GM19328 (cell line): ENCODE measurements at regions not wholly inside any gene's neighbourhood (a gene's known extent, or its start where the extent isn't known, plus 50 kb on each side); places are given as distances from the start of the nearest gene placed in this dataset.
"Not testable (repeated sequence)": the region's sequence is repeated elsewhere in the genome, so short reads cannot be mapped to it uniquely, and the experiment has no call there.

Experiments used
- ATAC-seq: cut with Tn5 transposase; IDR thresholded peaks from one replicate; pipeline ENCODE4 v1.9.1; 2021; ENCODE audit warnings: mild to moderate bottlenecking, moderate library complexity; ENCODE audit not compliant: unreplicated experiment

DNA sequence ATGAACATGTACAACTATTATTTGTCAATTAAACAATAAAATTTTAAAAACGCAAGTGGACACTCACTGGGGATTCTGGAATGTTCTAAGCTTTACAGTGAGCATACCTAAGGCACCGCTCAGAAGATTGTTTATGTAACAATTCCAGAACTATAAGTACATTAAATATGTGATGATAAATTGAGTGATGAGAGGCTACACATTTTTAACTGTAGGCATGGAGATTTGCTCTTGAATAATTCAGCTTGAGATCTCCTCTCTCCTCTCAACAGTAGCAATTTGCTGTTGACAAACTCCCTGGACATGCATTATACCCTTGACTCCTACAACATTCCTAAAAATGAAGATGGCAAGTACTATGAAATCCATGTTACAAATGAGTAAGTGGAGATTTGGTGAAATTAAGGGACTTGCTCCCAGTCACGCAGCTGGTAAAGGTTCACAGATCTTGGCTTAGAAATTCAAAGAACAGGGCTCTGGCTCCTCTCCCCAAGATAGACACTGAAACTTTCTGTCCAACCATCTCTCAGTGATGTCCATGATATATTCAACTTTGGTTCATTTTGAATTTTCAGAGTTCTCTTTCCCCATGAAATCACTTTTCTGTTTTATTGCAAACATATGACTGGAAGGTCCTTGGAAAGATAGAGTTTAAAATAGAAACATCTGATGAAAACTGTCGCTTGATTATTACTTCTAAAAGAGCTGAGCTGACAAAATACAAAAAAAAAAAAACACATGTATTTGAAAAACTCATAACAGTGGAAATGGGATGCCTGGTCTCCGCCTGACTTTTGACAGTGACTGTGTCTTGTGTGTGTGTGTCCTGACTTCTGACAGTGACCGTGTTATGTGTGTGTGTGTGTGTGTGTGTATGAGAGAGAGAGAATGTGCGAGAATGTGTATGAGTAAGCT lies 488.3 kb downstream of the TNS3 start:
- ATAC-seq: no peak

DNA sequence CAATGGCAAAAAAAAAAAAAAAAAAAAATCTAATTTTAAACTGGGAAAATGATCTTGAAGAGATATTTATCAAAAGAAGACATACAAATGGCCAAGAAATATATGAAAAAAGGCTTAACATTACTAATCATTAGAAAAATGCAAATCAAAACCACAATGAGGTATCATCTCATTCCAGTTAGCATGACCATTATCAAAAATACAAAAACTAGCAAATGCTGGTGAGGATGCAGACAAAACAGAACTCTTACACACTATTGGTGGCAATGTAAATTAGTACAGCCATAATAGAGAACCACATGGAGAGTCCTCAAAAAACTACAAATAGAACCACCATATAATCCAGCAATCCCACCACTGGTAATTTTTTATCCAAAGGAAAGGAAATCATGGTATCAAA lies 489.6 kb downstream of the TNS3 start:
- ATAC-seq: no peak

GRCh38 chr7:47091141-47091540 lies 490.8 kb downstream of the TNS3 start:
- ATAC-seq: no peak

DNA sequence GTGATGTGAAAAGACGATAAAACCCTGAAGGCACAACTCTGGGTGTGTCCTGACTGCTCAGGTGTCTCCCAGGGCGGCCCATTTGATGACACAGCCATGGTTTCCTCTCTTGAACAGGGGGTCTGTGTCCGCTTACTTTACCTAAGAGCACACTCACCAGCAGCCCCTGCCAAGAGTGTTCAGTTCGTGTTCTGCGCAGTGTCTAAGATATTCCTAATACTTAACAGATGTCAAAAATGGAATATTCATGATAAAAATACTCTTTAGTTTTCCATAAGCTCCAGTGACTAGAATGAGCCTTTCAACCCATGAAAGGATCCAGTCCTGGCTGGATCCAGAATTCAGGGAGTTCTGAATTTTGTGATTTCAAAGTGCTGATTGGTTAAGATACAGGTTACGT lies 492.4 kb downstream of the TNS3 start:
- no peak for ATAC-seq

DNA sequence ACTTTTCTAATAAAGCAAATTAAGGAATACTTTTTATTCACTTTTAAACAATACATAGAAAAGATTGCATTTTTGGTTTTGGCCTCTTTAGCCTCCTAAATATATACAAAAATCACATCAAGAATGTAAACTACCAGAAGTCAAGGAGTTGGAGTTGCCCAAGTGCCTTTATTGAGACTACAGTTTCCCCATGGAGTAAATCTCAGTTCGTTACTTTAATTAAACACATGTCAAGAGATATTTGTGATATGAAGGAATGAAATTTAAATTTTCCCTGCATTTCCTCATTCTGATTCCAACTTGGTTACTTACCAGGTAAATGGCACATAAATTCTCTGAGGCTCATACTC lies 492.9 kb downstream of the TNS3 start:
- no peak for ATAC-seq

- peak; percentile 80 for ATAC-seq
These were observed 493.4 kb downstream of the TNS3 start for GRCh38 chr7:47088329-47089067.

DNA sequence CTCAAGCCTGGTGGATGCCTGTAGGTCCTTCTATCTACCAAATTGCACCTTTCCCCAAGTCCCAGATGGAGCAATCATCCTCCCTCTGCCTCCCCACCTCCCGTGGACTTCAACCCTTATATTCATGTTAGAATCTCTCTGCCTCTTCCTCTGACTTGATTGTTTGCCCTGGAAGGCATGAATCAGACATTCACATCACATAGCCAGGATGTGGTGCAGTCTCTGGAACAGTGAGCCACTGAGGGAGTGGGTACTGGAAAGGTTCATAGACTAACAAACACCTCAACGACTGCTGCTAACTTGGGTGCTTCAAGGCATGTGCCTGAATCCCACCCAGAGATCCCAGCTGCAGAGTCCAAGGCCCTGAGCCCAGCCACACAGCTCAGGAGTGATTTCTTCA lies 494.0 kb downstream of the TNS3 start:
- ATAC-seq: no peak

DNA sequence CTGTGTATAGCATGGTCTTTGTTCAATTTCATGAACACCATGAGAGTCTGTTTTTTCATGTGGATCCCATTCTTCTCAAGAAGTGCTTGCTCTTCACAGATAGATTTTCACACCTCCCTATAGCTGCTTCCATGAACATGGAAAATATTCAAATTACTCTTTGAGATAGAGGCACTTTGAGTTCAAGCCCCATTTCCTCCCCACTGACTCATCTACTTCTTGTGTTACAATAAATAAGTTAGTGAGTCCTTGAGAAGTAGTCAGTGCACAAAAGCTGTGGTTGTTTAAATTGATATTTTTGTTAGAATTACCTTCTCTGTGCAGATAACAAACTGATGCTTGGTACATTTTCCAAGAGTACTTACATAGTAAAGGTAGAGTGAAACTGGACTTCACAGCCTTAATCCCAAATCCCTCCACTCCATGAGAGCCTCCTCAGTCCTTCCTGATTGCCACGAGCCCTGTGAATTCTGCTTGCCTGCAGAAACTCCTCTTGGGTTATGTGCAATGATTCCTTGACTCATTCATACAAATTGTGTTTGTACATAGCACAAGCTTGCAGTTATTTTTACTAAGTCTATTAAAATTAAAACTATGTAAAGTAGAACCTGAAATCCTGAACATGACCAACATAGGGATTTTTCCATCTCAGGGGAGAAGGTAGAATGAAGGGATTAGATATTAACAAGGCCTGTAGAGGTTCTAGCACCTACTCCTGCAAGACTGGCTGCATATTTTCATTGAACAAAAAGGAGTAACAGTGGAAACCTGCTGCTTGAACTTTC lies 496.2 kb downstream of the TNS3 start:
- ATAC-seq: no peak

DNA sequence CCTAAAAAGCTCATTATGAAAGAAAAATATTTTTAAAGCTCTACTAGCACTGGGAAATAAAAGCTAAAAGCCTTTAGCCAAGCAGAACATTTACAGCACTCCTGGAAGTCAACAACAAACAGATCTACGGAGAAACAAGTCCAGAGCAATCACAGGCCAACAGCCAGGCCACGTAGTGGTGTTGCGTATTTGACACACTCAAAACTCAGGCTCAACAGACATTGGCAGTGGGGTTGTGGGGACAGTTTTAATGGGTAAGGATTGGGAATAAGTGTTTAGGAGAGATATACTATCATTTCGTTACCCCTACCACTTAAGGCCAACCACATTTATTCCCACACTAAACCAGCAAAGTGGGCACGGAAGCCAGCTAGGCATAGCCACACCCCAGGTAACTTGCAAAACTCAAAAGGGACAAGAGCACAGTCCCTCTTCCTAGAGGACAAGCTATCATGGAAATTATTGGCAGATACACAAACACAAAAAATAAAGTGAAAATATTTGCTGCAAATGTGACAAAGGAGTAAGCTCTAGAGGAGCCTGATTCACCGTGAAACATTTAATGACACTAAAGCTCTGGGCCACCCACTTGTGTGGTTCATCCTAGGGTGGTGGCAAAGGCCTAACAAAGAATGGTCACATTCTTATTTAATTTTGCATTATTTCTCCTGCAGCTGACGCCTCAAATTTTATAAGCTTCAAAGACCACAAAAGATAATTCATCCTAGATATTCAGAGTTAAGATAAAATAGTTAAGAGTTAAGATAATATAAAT lies 498.2 kb downstream of the TNS3 start:
- ATAC-seq: no peak

DNA sequence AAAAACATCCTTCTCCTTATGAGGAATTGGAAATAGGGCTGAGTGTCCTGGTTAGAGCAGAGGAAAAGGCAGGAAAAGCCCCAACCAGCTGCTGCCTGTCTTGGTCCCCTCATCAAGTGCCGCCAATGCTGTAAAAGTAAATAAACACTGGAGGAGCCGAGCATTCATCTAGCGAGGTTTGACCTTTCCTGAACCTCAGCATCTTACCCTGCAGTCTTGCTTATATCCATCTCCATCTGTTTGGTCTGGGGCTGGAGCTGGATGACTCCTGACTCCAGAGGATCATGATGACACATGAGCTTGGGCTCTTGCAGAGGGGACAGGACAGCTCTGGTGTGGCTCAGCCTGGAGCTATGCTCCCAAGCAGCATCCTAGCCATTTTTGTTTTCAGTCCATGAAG lies 501.1 kb downstream of the TNS3 start:
- no peak for ATAC-seq

- ATAC-seq: no peak
These were observed 503.7 kb downstream of the TNS3 start for GRCh38 chr7:47078241-47078640.

DNA sequence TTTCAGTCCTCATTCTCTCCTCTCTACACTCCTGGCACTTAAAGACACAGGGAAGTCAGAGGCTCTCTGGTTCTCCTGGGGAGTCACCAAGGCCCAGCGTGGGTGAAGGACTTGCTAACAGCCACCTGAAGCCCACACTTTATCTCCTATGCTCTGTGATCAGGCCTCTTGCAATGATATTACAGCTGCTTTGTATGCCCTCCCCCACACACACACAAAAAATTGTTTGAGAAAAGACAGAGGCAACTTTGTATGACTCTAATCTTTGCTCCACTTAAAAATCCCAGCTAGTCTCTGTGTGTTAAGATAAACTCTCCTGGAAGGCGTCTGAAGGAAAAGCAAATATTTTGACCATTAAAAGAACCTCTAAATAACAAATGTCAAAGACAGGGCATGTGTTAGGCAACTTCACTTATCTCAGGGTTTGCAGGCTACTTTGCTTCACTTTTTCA lies 507.2 kb downstream of the TNS3 start:
- ATAC-seq: no peak

- ATAC-seq: no peak
These were observed 508.6 kb downstream of the TNS3 start for GRCh38 chr7:47073284-47073683.

DNA sequence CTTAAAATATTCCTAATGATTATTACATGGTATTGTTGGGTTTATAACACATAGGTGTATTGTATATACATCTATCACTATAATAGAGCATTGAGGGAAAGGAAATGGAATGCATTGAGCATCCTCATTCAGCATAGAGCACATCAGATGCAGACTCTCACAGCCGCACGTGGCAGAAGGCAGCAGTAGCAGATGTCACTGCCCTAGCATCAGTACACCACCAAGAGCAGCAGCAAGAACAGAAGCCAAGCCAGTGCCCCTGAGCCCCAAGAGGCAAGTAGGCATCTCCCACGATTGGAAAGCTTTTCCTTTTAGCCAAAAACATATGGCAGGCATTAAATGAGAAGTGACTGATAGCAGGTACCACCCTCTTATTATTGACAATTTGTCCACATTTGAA lies 510.0 kb downstream of the TNS3 start:
- ATAC-seq: no peak

GRCh38 chr7:47069385-47070076 lies 512.4 kb downstream of the TNS3 start:
- ATAC-seq: no peak

DNA sequence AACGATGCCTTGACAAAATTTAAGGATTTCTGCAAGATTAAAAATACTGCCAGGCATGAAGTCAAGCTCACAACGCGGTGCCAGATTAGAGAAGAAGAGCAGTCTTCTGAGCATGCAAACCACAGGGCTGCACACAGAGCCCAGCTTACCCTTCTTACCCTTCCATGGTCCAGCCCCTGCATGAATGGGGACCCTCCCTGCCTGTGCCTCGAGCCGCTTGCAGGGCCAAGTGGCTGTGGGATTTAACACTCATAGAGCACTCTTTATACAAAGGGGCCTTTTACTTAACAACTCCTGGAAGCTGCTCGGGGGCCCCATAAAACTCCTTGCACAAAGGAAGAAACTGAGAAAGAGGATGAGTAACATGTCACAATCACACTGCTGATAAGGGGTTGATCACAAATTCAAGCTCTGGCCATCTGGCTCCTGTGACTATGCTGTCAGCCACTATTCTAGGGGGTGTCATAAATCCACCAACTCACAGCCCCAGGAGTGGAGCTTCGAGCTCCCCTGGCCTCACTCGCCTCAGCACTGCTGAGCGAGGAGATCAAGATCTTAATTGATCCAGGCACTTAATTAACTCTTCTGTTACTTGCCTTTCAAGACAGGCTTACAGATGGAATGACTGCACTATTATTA lies 514.8 kb downstream of the TNS3 start:
- ATAC-seq: no peak

- ATAC-seq: no peak
These were observed 525.2 kb downstream of the TNS3 start for GRCh38 chr7:47056731-47057130.

DNA sequence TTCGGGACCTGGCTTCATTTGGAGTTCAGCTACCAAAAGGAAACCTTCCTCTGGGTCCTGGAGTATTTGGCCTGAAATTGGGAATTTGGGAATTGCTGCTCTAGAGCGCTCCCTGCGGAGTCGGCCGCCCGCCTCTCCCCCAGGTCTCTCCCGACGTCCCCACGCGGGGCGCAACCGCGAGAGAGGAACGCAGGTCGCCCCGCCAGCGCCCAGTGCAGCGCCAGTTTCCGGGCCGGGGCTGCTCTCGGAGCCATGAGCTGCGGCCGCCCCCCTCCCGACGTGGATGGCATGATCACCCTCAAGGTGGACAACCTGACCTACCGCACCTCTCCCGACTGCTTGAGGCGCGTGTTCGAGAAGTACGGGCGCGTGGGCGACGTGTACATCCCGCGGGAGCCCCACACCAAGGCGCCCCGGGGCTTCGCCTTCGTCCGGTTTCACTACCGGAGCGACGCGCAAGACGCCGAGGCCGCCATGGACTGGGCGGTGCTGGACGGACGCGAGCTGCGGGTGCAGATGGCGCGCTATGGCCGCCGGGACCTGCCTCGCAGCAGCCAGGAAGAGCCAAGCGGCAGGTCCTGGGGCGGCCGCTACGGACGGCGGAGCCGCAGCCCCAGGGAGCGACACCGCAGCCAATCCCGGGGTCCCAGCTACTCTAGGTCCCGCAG lies 529.2 kb downstream of the TNS3 start:
- not testable (repeated sequence) for ATAC-seq

DNA sequence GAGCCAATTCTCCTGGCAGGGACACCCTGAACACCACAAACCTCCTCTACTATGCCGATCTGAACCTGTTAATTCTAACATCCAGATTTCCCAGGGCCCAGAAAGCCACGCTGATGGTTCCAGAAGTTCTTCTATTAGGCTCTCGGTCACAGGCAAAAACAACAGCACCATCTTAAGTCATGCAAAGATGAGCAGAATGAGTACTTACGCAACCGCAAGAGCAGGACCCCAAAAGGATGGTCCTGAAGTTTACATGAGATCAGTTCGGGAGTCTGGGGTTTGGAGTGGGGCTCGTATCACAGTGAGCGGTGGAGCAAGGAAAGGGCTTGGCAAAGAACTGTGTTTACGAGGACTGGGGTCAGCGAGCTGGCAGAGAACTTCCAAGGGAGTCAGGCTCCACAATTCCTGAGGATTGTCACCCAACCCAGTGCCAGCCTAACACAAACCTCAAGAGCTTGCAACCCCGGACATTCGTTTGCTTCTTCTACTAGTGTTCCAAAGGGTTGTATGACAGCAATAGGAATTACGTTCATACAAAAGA lies 532.6 kb downstream of the TNS3 start:
- ATAC-seq: no peak
